SU-DHL-6 (cell line): ENCODE measurements at regions not wholly inside any gene's neighbourhood (a gene's known extent, or its start where the extent isn't known, plus 50 kb on each side); places are given as distances from the start of the nearest gene placed in this dataset.
"Not testable (repeated sequence)": the region's sequence is repeated elsewhere in the genome, so short reads cannot be mapped to it uniquely, and the experiment has no call there.

Experiments used
- H2AFZ ChIP-seq: fragments of 200-600 bp; sonication (generic); 2 replicates; pipeline ENCODE4 v1.6.1; 2014; ENCODE audit warnings: low read depth, mild to moderate bottlenecking, moderate library complexity, mixed read lengths, antibody characterized with exemption, low read length; ENCODE audit not compliant: severe bottlenecking
- H3F3A ChIP-seq: fragments of 200-600 bp; shearing (Covaris generic); 2 replicates; pipeline ENCODE4 v1.6.0; 2016; ENCODE audit warnings: antibody characterized with exemption, mild to moderate bottlenecking; ENCODE audit not compliant: insufficient read depth
- H3K27ac ChIP-seq: fragments of 200-600 bp; sonication (generic); 2 replicates; pipeline ENCODE4 v1.5.1; 2016; ENCODE audit warnings: low read depth, mild to moderate bottlenecking, low read length, moderate library complexity, mixed read lengths
- H3K27me3 ChIP-seq: fragments of 200-600 bp; sonication (generic), shearing (Covaris generic); 2 replicates; pipeline ENCODE4 v1.6.0; 2014; ENCODE audit warnings: mild to moderate bottlenecking, low read length
- H3K36me3 ChIP-seq: fragments of 200-600 bp; sonication (generic); 2 replicates; pipeline ENCODE4 v1.6.1; 2014; ENCODE audit warnings: mild to moderate bottlenecking, low read length, mixed read lengths
- H3K4me2 ChIP-seq: fragments of 300-600, 200-600 bp; shearing (Covaris generic), sonication (generic); 2 replicates; pipeline ENCODE4 v1.6.0; 2014; ENCODE audit warnings: low read length, low read depth, mild to moderate bottlenecking; ENCODE audit not compliant: poor library complexity, severe bottlenecking
- H3K4me3 ChIP-seq: fragments of 200-600 bp; sonication (generic); 2 replicates; pipeline ENCODE4 v1.5.1; 2014; ENCODE audit warnings: antibody characterized with exemption, low read length, mild to moderate bottlenecking, mixed read lengths; ENCODE audit not compliant: insufficient read depth, poor library complexity, severe bottlenecking
- H3K79me2 ChIP-seq: fragments of 200-600 bp; sonication (generic); 2 replicates; pipeline ENCODE4 v1.6.1; 2014; ENCODE audit warnings: mild to moderate bottlenecking, low read length, moderate library complexity; ENCODE audit not compliant: insufficient read depth
- H3K9ac ChIP-seq: fragments of 200-600 bp; sonication (generic); 2 replicates; pipeline ENCODE4 v1.7.0; 2014; ENCODE audit warnings: mild to moderate bottlenecking, low read length
- H3K9me2 ChIP-seq: fragments of 200-600 bp; sonication (generic); replicated peaks from 2 replicates; pipeline ENCODE4 v1.6.1; 2014; ENCODE audit warnings: low read length; ENCODE audit not compliant: insufficient read depth
- H3K9me3 ChIP-seq: fragments of 200-600 bp; sonication (generic); 2 replicates; pipeline ENCODE4 v1.6.1; 2014; ENCODE audit warnings: low read length, mixed read lengths; ENCODE audit not compliant: insufficient read depth
- H4K20me1 ChIP-seq: fragments of 200-600 bp; sonication (generic); 2 replicates; pipeline ENCODE4 v1.6.1; 2014; ENCODE audit warnings: low read depth, mild to moderate bottlenecking, antibody characterized with exemption, low read length, moderate library complexity, mixed read lengths
- CTCF ChIP-seq: fragments of 200-600 bp; sonication (generic); IDR thresholded peaks from one replicate; pipeline ENCODE4 v1.5.1; 2017; ENCODE audit warnings: antibody characterized with exemption, mild to moderate bottlenecking, low read length, moderate library complexity; ENCODE audit not compliant: insufficient read depth, poor library complexity, severe bottlenecking
- EZH2phosphoT487 ChIP-seq: fragments of 200-600 bp; sonication (generic), shearing (Covaris generic); conservative IDR thresholded peaks from 2 replicates; pipeline ENCODE4 v1.6.1; 2018; ENCODE audit warnings: mild to moderate bottlenecking, antibody characterized with exemption, low read length, moderate library complexity, mixed read lengths

- no peaks in the 10 kb centered on the region for H3F3A ChIP-seq
- H3K9ac ChIP-seq: no peak overlapping the region
- H3K36me3 ChIP-seq: no peaks in the 10 kb centered on the region
- H2AFZ ChIP-seq: no peak overlapping the region
- no peaks in the 10 kb centered on the region for H4K20me1 ChIP-seq
- H3K27me3 ChIP-seq: no peaks in the 10 kb centered on the region
- H3K9me3 ChIP-seq: no peaks in the 10 kb centered on the region
- TF ChIP-seq CTCF (no peak), EZH2phosphoT487 (no peak)
- H3K79me2 ChIP-seq: no peaks in the 10 kb centered on the region
- no peak overlapping the region for H3K4me2 ChIP-seq
- no peaks in the 10 kb centered on the region for H3K9me2 ChIP-seq
- H3K4me3 ChIP-seq: no peak overlapping the region
- no peak overlapping the region for H3K27ac ChIP-seq
Observed at GRCh38 chr1:103274886-103275285, 166.6 kb upstream of the COL11A1 start.

- Histone ChIP-seq H4K20me1 (no peaks in the 10 kb centered on the region), H3K9me3 (no peaks in the 10 kb centered on the region), H3K4me2 (no peak overlapping the region), H3K9ac (no peak overlapping the region), H3K36me3 (no peaks in the 10 kb centered on the region), H2AFZ (no peak overlapping the region), H3K4me3 (no peak overlapping the region), H3F3A (no peaks in the 10 kb centered on the region), H3K79me2 (no peaks in the 10 kb centered on the region), H3K27me3 (no peaks in the 10 kb centered on the region), H3K9me2 (no peaks in the 10 kb centered on the region), H3K27ac (no peak overlapping the region)
- TF ChIP-seq CTCF (no peak), EZH2phosphoT487 (no peak)
Observed at GRCh38 chr1:103273106-103273505, 164.8 kb upstream of the COL11A1 start.

GRCh38 chr1:103271471-103271870, 163.1 kb upstream of the COL11A1 start:
- H3K9me2 ChIP-seq, H2AFZ ChIP-seq, H4K20me1 ChIP-seq, H3K79me2 ChIP-seq, H3K4me2 ChIP-seq, H3K36me3 ChIP-seq, H3K27ac ChIP-seq, H3K9me3 ChIP-seq, H3K9ac ChIP-seq, H3F3A ChIP-seq, H3K4me3 ChIP-seq, H3K27me3 ChIP-seq: not testable (repeated sequence)

- Histone ChIP-seq H3K9ac (no peak overlapping the region), H3K79me2 (no peaks in the 10 kb centered on the region), H3K27ac (no peak overlapping the region), H4K20me1 (no peaks in the 10 kb centered on the region), H3K4me3 (no peak overlapping the region), H2AFZ (no peak overlapping the region), H3K9me2 (no peaks in the 10 kb centered on the region), H3K27me3 (no peaks in the 10 kb centered on the region), H3K4me2 (no peak overlapping the region), H3K36me3 (no peaks in the 10 kb centered on the region), H3K9me3 (no peaks in the 10 kb centered on the region), H3F3A (no peaks in the 10 kb centered on the region)
- no peak for TF ChIP-seq EZH2phosphoT487
- TF ChIP-seq CTCF: no peak
Observed at GRCh38 chr1:103267893-103268292, 159.6 kb upstream of the COL11A1 start.
